B cell (primary cell): ENCODE measurements at regions not wholly inside any gene's neighbourhood (a gene's known extent, or its start where the extent isn't known, plus 50 kb on each side); places are given as distances from the start of the nearest gene placed in this dataset.

Experiments used
- ATAC-seq: fragments of 200-7000 bp; cut with Tn5 transposase; one replicate; pipeline ENCODE4 v1.10.0; 2021; ENCODE audit warnings: low read depth, mild to moderate bottlenecking, moderate number of reproducible peaks, moderate library complexity
- CTCF ChIA-PET: fragments of 350-600 bp; sonication (Branson Sonifier 250); formaldehyde crosslinking; loops from one replicate; lab custom pipeline; 2021; ENCODE audit warnings: antibody characterized with exemption, inconsistent platforms; lab: Charles Lee
- POLR2A ChIA-PET: fragments of 350-600 bp; sonication (Branson Sonifier 250); formaldehyde crosslinking; loops from one replicate; lab custom pipeline; 2021; ENCODE audit warnings: antibody characterized with exemption; lab: Charles Lee
- DNase-seq: peaks from one replicate; pipeline ENCODE4 v3.0.0; 2013
- H2AFZ ChIP-seq: 2 replicates; pipeline ENCODE4 v1.6.1; 2012; ENCODE audit warnings: mild to moderate bottlenecking, low read depth, low read length; ENCODE audit not compliant: insufficient read depth, poor library complexity, severe bottlenecking
- H3K27ac ChIP-seq, 2 donors: 1 replicate in 1 of 2; 2 replicates in 1 of 2; pipeline ENCODE4 v1.5.1; 2012 to 2013; ENCODE audit warnings: low read length in 2 of 2, mild to moderate bottlenecking in 2 of 2, moderate library complexity in 1 of 2
- H3K27me3 ChIP-seq, 4 experiments: fragments of 200-600 bp in 1 of 4; sonication (generic) in 1 of 4; replicated peaks in 1 of 4; 1 replicate in 2 of 4; 2 replicates in 2 of 4; pipeline versions ENCODE4 v1.6.1 to v1.7.0; 2013 to 2016; ENCODE audit warnings: low read length in 3 of 4, mild to moderate bottlenecking in 2 of 4, mixed read lengths in 1 of 4, moderate library complexity in 1 of 4; ENCODE audit not compliant: insufficient read depth in 4 of 4, control insufficient read depth in 3 of 4; ENCODE audit errors: control extremely low read depth in 1 of 4
- H3K36me3 ChIP-seq, 2 experiments: replicated peaks in 1 of 2; 1 replicate in 1 of 2; 2 replicates in 1 of 2; pipeline versions ENCODE4 v1.6.1 to v1.7.1; 2013; ENCODE audit warnings: low read length in 1 of 2; ENCODE audit not compliant: insufficient read depth in 2 of 2, control insufficient read depth in 1 of 2; ENCODE audit errors: control extremely low read depth in 1 of 2, extremely low read depth in 1 of 2
- H3K4me1 ChIP-seq, 2 donors: fragments of 200-600 bp in 1 of 2; sonication (generic) in 1 of 2; 1 replicate in 1 of 2; 2 replicates in 1 of 2; pipeline versions ENCODE4 v1.5.1 to v1.6.1; 2013 to 2017; ENCODE audit warnings: low read length in 2 of 2; ENCODE audit not compliant: control insufficient read depth in 2 of 2, insufficient read depth in 2 of 2
- H3K4me2 ChIP-seq: replicated peaks from 2 replicates; pipeline ENCODE3; 2012; ENCODE audit warnings: mild to moderate bottlenecking, low read depth, low read length; ENCODE audit not compliant: poor library complexity, severe bottlenecking
- H3K4me3 ChIP-seq, 5 experiments: fragments of 200-600 bp in 1 of 5; sonication (generic) in 1 of 5; 1 replicate in 3 of 5; 2 replicates in 2 of 5; pipeline versions ENCODE4 v1.5.1 to v1.7.0; 2011 to 2016; ENCODE audit warnings: low read length in 4 of 5, mild to moderate bottlenecking in 4 of 5, low read depth in 2 of 5, control low read depth in 1 of 5, moderate library complexity in 1 of 5; ENCODE audit not compliant: insufficient read depth in 1 of 5; ENCODE audit errors: control extremely low read depth in 1 of 5, extremely low read depth in 1 of 5
- H3K79me2 ChIP-seq: fragments of 200-600 bp; sonication (generic); one replicate; pipeline ENCODE4 v1.6.0; 2016; ENCODE audit warnings: low read length; ENCODE audit not compliant: control insufficient read depth, insufficient read depth
- H3K9ac ChIP-seq: fragments of 200-600 bp; sonication (generic); 2 replicates; pipeline ENCODE4 v1.6.1; 2017; ENCODE audit warnings: mild to moderate bottlenecking, low read length, moderate library complexity
- H3K9me3 ChIP-seq, 3 donors: one replicate each; pipeline versions ENCODE4 v1.6.1 to v1.7.1; 2013; ENCODE audit warnings: low read length in 2 of 3; ENCODE audit not compliant: control insufficient read depth in 2 of 3, insufficient read depth in 1 of 3; ENCODE audit errors: control extremely low read depth in 1 of 3
- H4K20me1 ChIP-seq: 2 replicates; pipeline ENCODE4 v1.6.0; 2012; ENCODE audit warnings: mild to moderate bottlenecking, low read length; ENCODE audit not compliant: insufficient read depth, control insufficient read depth, poor library complexity, severe bottlenecking
- H3K27ac Mint-ChIP-seq: one replicate; pipeline ENCODE4 v1.8.0; 2021; ENCODE audit warnings: mixed read lengths
- H3K27me3 Mint-ChIP-seq: one replicate; pipeline ENCODE4 v1.8.0; 2021; ENCODE audit warnings: mixed read lengths
- H3K4me1 Mint-ChIP-seq: one replicate; pipeline ENCODE4 v1.8.0; 2021; ENCODE audit warnings: mixed read lengths
- H3K4me3 Mint-ChIP-seq: one replicate; pipeline ENCODE4 v1.8.0; 2021; ENCODE audit warnings: mixed read lengths
- H3K9me3 Mint-ChIP-seq: one replicate; pipeline ENCODE4 v1.8.0; 2022; ENCODE audit warnings: mixed read lengths; ENCODE audit not compliant: insufficient read depth
- CTCF ChIP-seq: fragments of 200-600 bp; IDR thresholded peaks from one replicate; pipeline ENCODE4 v1.8.0; 2022; ENCODE audit warnings: antibody characterized with exemption, mild to moderate bottlenecking
- EZH2 ChIP-seq: IDR thresholded peaks from 2 replicates; pipeline ENCODE4 v1.6.1; 2012; ENCODE audit warnings: borderline replicate concordance, low read depth, mild to moderate bottlenecking, moderate library complexity, low read length; ENCODE audit not compliant: insufficient read depth, poor library complexity, severe bottlenecking
- WGBS: methylation state at CpG from one replicate; pipeline ENCODE4 v1.1.5; 2013; ENCODE audit warnings: missing lambda C conversion rate; ENCODE audit not compliant: insufficient coverage; 5-methylcytosine and 5-hydroxymethylcytosine counted together
- intact Hi-C: fragments of 100-400 bp; cut with micrococcal nuclease; formaldehyde crosslinking; loops from one replicate; pipeline ENCODE4 v1.10.0; 2022

GRCh38 chr18:56475250-56475649 lies 163.1 kb downstream of the TXNL1 start:
- no peak overlapping the region for H3K9ac ChIP-seq
- H3K27ac ChIP-seq: no peak overlapping the region
- H3K36me3 ChIP-seq: no peaks in the 10 kb centered on the region
- Mint-ChIP-seq H3K27me3 (no peaks in the 10 kb centered on the region), H3K9me3 (peaks cover 1% of the 10 kb centered on the region), H3K4me3 (no peak overlapping the region), H3K27ac (no peak overlapping the region), H3K4me1 (no peaks in the 10 kb centered on the region)
- no peak for ATAC-seq
- ChIA-PET CTCF (no interaction called here), POLR2A (no interaction called here)
- no peak overlapping the region for H3K4me3 ChIP-seq
- H3K9me3 ChIP-seq: no peaks in the 10 kb centered on the region
- no peaks in the 10 kb centered on the region for H3K27me3 ChIP-seq
- no peaks in the 10 kb centered on the region for H3K4me1 ChIP-seq
- H4K20me1 ChIP-seq: no peaks in the 10 kb centered on the region
- no peaks in the 10 kb centered on the region for H3K79me2 ChIP-seq
- DNase-seq: no peak
- no peak overlapping the region for H2AFZ ChIP-seq
- H3K4me2 ChIP-seq: no peak overlapping the region
- 85% methylated on average over 2 of the region's 2 CpGs for WGBS
- intact Hi-C loops: no loop called here
- TF ChIP-seq CTCF: no peak
- no peak for TF ChIP-seq EZH2

GRCh38 chr18:56473400-56474024 lies 164.9 kb downstream of the TXNL1 start:
- H3K27me3 ChIP-seq: no peaks in the 10 kb centered on the region
- H3K9me3 ChIP-seq: no peaks in the 10 kb centered on the region
- peaks cover 0 to 1% of the 10 kb centered on the region in 2 donors for H3K4me1 ChIP-seq
- no peaks in the 10 kb centered on the region for H4K20me1 ChIP-seq
- no peak overlapping the region for H2AFZ ChIP-seq
- H3K4me3 Mint-ChIP-seq: no peak overlapping the region
- H3K4me3 ChIP-seq: no peak overlapping the region
- no peak for TF ChIP-seq EZH2
- TF ChIP-seq CTCF: no peak
- ATAC-seq (no peak), DNase-seq (no peak)
- no peak overlapping the region for H3K4me2 ChIP-seq
- H3K27ac ChIP-seq: no peak overlapping the region
- H3K27me3 Mint-ChIP-seq: no peaks in the 10 kb centered on the region
- WGBS: 85% methylated on average over 6 of the region's 8 CpGs
- H3K27ac Mint-ChIP-seq: no peak overlapping the region
- H3K4me1 Mint-ChIP-seq: no peaks in the 10 kb centered on the region
- H3K9ac ChIP-seq: no peak overlapping the region
- ChIA-PET POLR2A (no interaction called here), CTCF (interaction anchor here (0.6 kb wide), 1 partner anchor 516 kb away, joined by 3 read pairs; no protein-coding TSS in a partner anchor)
- no peaks in the 10 kb centered on the region for H3K36me3 ChIP-seq
- intact Hi-C loops: no loop called here
- H3K79me2 ChIP-seq: no peaks in the 10 kb centered on the region
- H3K9me3 Mint-ChIP-seq: peaks cover 1% of the 10 kb centered on the region
